Lower leg skin (tissue), 4 donors: ENCODE measurements at regions not wholly inside any gene's neighbourhood (a gene's known extent, or its start where the extent isn't known, plus 50 kb on each side); places are given as distances from the start of the nearest gene placed in this dataset.
"Not testable (repeated sequence)": the region's sequence is repeated elsewhere in the genome, so short reads cannot be mapped to it uniquely, and the experiment has no call there.

Experiments used
- DNase-seq, 2 donors: peaks; one replicate each; pipeline ENCODE4 v3.0.0-alpha.2; 2019; ENCODE audit warnings: low spot score in 2 of 2
- H3K4me3 ChIP-seq: fragments of 200-600 bp; sonication (generic); 2 replicates; pipeline ENCODE4 v1.5.1; 2017; ENCODE audit warnings: mild to moderate bottlenecking, low read depth; ENCODE audit not compliant: poor library complexity, severe bottlenecking
- POLR2A ChIP-seq, 2 donors: fragments of 450-650 bp; IDR thresholded peaks; one replicate each; pipeline ENCODE4 v1.6.1; 2016 to 2017; ENCODE audit warnings: antibody characterized with exemption in 2 of 2, mild to moderate bottlenecking in 1 of 2, moderate library complexity in 1 of 2
- WGBS, 2 donors: methylation state at CpG; one replicate each; pipeline ENCODE4 v1.1.5; 2018; 5-methylcytosine and 5-hydroxymethylcytosine counted together
- intact Hi-C: fragments of 100-400 bp; cut with DNase I; formaldehyde crosslinking; loops from one replicate; pipeline ENCODE4 v1.15.0; 2023; ENCODE audit warnings: low total_unique reads
- TF ChIP-seq, protein P1 (sequence below), 3 donors: fragments of 450-650 bp; IDR thresholded peaks; one replicate each; pipeline ENCODE4 v1.5.1; 2016; ENCODE audit warnings: antibody characterized with exemption in 3 of 3, mild to moderate bottlenecking in 3 of 3, moderate library complexity in 2 of 3

DNA sequence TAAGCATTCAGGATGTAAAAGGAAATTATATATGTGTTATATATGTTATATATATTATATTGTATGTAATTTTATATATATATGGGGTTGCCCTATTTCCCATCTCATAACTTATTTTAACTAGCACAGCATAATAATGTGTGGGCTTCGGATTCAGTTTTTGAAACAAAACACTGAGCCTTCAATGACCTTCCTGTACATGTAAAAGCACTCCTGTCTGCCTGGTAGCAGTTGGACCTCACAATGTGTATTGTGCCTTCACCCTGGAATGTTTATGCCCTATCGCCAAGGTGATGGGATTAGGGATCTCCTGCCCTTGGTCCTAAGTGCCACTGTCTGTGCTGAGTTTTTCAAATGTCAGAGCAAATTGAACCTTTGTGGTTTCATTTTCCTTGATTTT is 968.8 kb downstream of the TUBA3C start:
- TF ChIP-seq, protein P1, sequence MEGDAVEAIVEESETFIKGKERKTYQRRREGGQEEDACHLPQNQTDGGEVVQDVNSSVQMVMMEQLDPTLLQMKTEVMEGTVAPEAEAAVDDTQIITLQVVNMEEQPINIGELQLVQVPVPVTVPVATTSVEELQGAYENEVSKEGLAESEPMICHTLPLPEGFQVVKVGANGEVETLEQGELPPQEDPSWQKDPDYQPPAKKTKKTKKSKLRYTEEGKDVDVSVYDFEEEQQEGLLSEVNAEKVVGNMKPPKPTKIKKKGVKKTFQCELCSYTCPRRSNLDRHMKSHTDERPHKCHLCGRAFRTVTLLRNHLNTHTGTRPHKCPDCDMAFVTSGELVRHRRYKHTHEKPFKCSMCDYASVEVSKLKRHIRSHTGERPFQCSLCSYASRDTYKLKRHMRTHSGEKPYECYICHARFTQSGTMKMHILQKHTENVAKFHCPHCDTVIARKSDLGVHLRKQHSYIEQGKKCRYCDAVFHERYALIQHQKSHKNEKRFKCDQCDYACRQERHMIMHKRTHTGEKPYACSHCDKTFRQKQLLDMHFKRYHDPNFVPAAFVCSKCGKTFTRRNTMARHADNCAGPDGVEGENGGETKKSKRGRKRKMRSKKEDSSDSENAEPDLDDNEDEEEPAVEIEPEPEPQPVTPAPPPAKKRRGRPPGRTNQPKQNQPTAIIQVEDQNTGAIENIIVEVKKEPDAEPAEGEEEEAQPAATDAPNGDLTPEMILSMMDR (IDR thresholded peaks at IDR 0.05) = no peak
- TF ChIP-seq POLR2A (IDR thresholded peaks at IDR 0.05) = no peak
- DNase-seq = peak in 1 of 2 donors; percentile 43
- WGBS, 2 donors = 45 to 69% methylated on average over 2 of the region's 2 CpGs

DNA sequence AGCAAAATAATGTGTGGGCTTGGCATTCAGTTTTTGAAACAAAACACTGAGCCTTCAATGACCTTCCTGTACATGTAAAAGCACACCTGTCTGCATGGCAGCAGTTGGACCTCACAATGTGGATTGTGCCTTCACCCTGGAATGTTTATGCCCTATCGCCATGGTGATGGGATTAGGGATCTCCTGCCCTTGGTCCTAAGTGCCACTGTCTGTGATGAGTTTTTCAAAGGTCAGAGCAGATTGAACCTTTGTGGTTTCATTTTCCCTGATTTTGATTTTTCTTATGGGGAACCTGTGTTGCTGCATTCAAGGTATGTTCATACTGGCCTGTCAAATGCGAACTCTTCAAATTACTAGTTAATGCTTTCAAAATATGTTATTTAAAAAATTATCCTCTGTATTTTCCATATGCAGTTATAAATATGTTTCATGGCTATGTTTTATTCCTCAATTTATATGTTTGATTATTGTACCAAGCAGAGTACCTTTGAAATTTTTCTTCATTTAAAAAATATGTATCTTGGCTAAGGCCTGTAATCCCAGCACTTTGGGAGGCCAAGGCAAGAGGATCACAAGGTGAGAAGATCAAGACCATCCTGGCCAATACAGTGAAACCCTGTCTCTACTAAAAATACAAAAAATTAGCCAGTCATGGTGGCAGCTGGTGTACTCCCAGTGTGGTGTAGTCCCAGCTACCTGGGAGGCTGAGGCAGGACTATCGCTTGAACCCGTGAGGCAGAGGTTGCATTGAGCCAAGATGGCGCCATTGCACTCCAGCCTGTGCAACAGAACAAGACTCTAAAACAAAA is 969.7 kb downstream of the TUBA3C start:
- DNase-seq = peak; percentile 49 to 89
- WGBS, 2 donors = 68 to 70% methylated on average over 5 of the region's 5 CpGs
- H3K4me3 ChIP-seq, intact Hi-C loops: not testable (repeated sequence)

More for the DNA sequence above, 968.8 kb downstream of the TUBA3C start:
- intact Hi-C loops = no loop called here
- no peak overlapping the region for H3K4me3 ChIP-seq

DNA sequence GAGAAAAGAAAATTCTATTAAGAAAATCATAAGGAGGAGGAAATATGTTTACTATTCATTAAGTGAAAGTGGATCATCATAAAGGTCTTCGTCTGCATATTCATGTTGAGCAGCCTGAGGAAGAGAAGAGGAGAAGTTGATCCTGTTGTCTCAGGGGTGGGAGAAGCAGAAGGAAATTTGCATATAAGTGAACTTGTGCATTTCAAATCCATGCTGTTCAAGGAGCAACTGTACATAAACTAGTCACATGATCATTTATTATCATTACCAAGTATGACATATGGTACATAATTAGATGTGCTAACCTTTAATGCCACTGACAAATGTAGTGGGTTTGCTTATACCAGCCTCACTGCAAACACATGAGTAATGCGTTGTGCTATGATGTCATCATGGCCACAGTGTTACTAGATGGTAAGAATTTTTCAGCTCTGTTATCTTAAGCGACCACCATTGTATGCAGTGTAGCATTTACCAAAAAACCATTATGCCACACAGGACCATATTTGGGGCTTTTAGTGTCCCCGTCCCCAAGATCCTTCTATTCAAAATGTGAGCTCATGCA is 976.9 kb downstream of the TUBA3C start:
- intact Hi-C loops, H3K4me3 ChIP-seq, DNase-seq: not testable (repeated sequence)
- 56 to 62% methylated on average over 4 of the region's 4 CpGs for WGBS, 2 donors

DNA sequence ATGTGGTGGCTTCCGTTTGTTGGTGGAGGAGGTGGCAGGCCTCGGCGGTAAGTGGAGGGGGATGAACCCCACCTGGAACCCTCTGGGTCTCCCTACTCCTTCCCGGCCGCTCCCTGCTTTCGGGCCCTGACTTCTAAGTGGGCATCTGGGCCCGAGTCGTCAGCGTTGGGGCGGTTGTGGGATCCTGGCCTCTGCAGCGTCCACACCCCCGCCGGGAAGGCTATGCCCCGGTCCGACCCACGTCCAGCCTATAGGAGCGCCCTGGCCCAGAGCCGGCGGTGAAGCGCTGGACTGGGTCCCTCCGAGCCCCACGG is 986.3 kb downstream of the TUBA3C start:
- DNase-seq, intact Hi-C loops, H3K4me3 ChIP-seq: not testable (repeated sequence)
- WGBS, 2 donors = no CpG with 5 or more reads among the region's 22 CpGs

DNA sequence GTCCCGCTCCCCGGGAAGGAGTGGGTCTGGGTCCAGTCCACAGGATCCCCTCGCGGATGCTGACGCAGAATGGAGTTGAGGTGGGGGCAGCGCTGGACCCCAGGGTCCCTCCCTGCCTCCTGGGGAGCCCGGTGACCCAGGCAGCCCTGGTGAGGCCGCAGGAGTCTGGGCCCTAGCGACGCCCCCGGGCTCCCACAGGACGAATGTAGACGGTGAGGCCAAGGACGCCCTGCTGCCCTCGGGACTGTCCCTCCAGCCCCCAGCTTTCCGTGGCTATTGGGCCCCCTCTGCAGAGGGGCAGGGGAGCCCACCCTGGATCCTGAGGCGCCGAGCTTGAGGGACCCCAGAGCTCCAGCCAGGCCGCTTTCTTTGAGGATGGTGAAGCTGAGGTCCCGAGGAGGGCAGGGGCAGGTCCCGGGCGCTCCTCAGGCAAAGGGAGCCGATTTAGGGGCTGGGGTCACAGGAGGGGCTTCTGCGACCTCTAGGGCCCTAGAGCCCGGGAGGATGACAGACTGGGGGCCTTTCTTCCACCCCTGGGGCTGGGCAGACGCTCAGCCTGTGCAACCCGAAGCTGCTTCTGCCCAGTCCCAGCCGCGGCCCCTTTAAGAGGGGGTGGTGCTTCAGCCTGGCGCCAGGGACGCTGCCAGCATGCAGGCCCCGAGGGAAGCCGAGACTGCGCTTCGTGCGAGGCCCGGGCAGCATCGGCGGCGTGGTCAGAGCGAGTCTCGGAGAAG is 986.8 kb downstream of the TUBA3C start:
- DNase-seq, intact Hi-C loops, H3K4me3 ChIP-seq: not testable (repeated sequence)
- 63 to 82% methylated on average over 4 to 5 of the region's 42 CpGs for WGBS, 2 donors

DNA sequence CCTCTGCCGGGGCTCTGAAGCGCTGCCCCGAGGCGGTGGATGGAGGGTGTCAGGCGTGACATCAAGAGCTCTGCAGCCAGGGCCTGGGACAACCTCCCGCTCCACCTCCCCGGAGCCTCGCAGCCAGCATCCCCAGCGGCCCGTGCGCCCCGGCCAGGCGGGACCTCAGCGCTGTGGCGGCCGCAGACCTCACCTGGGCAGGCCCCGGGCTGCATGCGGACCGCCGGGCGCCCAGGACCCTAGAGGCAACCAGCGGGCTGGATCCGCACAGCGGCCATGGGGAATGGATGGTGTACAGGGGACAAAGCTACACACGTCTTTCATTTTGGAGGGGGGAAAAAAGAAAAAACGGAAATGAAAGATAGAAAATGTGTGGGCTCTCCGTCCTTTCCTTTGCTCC is 987.5 kb downstream of the TUBA3C start:
- DNase-seq, H3K4me3 ChIP-seq, intact Hi-C loops: not testable (repeated sequence)
- WGBS, 2 donors = 82% methylated on average over 15 to 27 of the region's 27 CpGs
